ENCODE measurements at regions not wholly inside any gene's neighbourhood (a gene's known extent, or its start where the extent isn't known, plus 50 kb on each side); places are given as distances from the start of the nearest gene placed in this dataset.

- no peak overlapping the region for H4K8ac ChIP-seq (replicated peaks; ENCODE audit: insufficient read length, low read depth, low read length)
- Mint-ChIP-seq H3K27ac (peak overlapping the region in 1 of 3 experiments; percentile 10; a peak in 1 of 7 replicates), H3K36me3 (ENCODE audit: insufficient read depth in 1 of 3, low read depth in 3 of 3) (peaks cover 3 to 6% (median 3%) of the 10 kb centered on the region in 3 experiments; a peak in 3 of 7 replicates), H3K9me3 (peaks cover 0 to 2% of the 10 kb centered on the region in 2 experiments; a peak in 1 of 5 replicates), H3K4me1 (peaks cover 25 to 28% of the 10 kb centered on the region in 2 experiments), H3K27me3 (ENCODE audit: low read depth) (no peaks in the 10 kb centered on the region), H3K4me3 (no peak overlapping the region)
- H4K20me1 ChIP-seq (ENCODE audit: control insufficient read depth, insufficient read depth, insufficient read length) = no peaks in the 10 kb centered on the region
- no peak overlapping the region for H3K9ac ChIP-seq (ENCODE audit: extremely low read depth, insufficient read length, low read length)
- H3K4me1 ChIP-seq (ENCODE audit: insufficient read depth, low read length) = peaks cover 5% of the 10 kb centered on the region; the same call in 1 of the 2 replicates
- H3K14ac ChIP-seq (ENCODE audit: insufficient read depth, low read length) = no peak overlapping the region
- no peak overlapping the region for H4K91ac ChIP-seq (ENCODE audit: insufficient read length, low read depth, low read length)
- H2BK12ac ChIP-seq (ENCODE audit: insufficient read length, low read depth, low read length) = no peak overlapping the region
- H3K4ac ChIP-seq (ENCODE audit: low read depth, low read length) = no peak overlapping the region; the same call in 1 of the 2 replicates
- H2AFZ ChIP-seq (ENCODE audit: low read length) = no peak overlapping the region
- WGBS (ENCODE audit: extremely low coverage, insufficient read length, low lambda C conversion rate) = no CpG with 5 or more reads among the region's 3 CpGs
- TF ChIP-seq, protein P1, sequence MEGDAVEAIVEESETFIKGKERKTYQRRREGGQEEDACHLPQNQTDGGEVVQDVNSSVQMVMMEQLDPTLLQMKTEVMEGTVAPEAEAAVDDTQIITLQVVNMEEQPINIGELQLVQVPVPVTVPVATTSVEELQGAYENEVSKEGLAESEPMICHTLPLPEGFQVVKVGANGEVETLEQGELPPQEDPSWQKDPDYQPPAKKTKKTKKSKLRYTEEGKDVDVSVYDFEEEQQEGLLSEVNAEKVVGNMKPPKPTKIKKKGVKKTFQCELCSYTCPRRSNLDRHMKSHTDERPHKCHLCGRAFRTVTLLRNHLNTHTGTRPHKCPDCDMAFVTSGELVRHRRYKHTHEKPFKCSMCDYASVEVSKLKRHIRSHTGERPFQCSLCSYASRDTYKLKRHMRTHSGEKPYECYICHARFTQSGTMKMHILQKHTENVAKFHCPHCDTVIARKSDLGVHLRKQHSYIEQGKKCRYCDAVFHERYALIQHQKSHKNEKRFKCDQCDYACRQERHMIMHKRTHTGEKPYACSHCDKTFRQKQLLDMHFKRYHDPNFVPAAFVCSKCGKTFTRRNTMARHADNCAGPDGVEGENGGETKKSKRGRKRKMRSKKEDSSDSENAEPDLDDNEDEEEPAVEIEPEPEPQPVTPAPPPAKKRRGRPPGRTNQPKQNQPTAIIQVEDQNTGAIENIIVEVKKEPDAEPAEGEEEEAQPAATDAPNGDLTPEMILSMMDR (conservative IDR thresholded peaks at IDR 0.05) = no peak
- no peak overlapping the region for H2BK120ac ChIP-seq (ENCODE audit: low read depth, low read length, poor library complexity, severe bottlenecking)
- no peak overlapping the region for H2BK20ac ChIP-seq (ENCODE audit: low read depth, low read length, poor library complexity, severe bottlenecking)
- H3K23ac ChIP-seq (ENCODE audit: insufficient read length, low read depth, low read length) = no peak overlapping the region
- no peak overlapping the region for H3K18ac ChIP-seq (ENCODE audit: insufficient read length, low read depth, low read length)
- no peak overlapping the region for H2AK5ac ChIP-seq (ENCODE audit: insufficient read length, low read length)
- no peaks in the 10 kb centered on the region for H3K79me1 ChIP-seq (ENCODE audit: insufficient read depth, low read depth, low read length, poor library complexity, severe bottlenecking)
- H2BK5ac ChIP-seq (ENCODE audit: insufficient read length, low read length) = no peak overlapping the region
- no peak for DNase-seq
- no peaks in the 10 kb centered on the region for H3K23me2 ChIP-seq (ENCODE audit: insufficient read length, low read depth, low read length, poor library complexity, severe bottlenecking)
- H2BK15ac ChIP-seq (ENCODE audit: low read depth, low read length) = no peak overlapping the region
- H3T11ph ChIP-seq (ENCODE audit: low read length) = no peak overlapping the region
- no peaks in the 10 kb centered on the region for H3K27me3 ChIP-seq (ENCODE audit: insufficient read depth, low read length)
- H3K56ac ChIP-seq (ENCODE audit: insufficient read length, low read depth, low read length) = no peak overlapping the region
- H3K27ac ChIP-seq (ENCODE audit: insufficient read length, low read depth, low read length) = no peak overlapping the region
- no peaks in the 10 kb centered on the region for H3K9me3 ChIP-seq (ENCODE audit: control insufficient read depth, low read depth, low read length)
- no peak overlapping the region for H4K5ac ChIP-seq (ENCODE audit: insufficient read length, low read depth, low read length)
- H3K79me2 ChIP-seq (ENCODE audit: insufficient read depth, low read length) = 0 out of 2 replicates have a peak, but pooled peaks cover 2% of the 10 kb centered on the region
- no peak overlapping the region for H3K4me2 ChIP-seq (ENCODE audit: insufficient read depth, insufficient read length, low read length)
Measured at GRCh38 chr2:144265654-144266053, 254.3 kb downstream of the ZEB2 start.

Measured in H9 (cell line).